Rectal smooth muscle tissue (tissue), 1 donor: ENCODE measurements at regions not wholly inside any gene's neighbourhood (a gene's known extent, or its start where the extent isn't known, plus 50 kb on each side); places are given as distances from the start of the nearest gene placed in this dataset.

Experiments
- H3K27ac ChIP-seq: one replicate; pipeline ENCODE4 v1.7.0; 2013; ENCODE audit warnings: low read depth, low read length, inconsistent platforms
- H3K27me3 ChIP-seq: one replicate; pipeline ENCODE4 v1.7.0; 2013; ENCODE audit warnings: low read length; ENCODE audit not compliant: control insufficient read depth, insufficient read depth
- H3K36me3 ChIP-seq: one replicate; pipeline ENCODE4 v1.7.0; 2013; ENCODE audit warnings: low read length; ENCODE audit not compliant: control insufficient read depth, insufficient read depth
- H3K4me1 ChIP-seq: one replicate; pipeline ENCODE4 v1.7.0; 2013; ENCODE audit warnings: low read length; ENCODE audit not compliant: control insufficient read depth, insufficient read depth
- H3K4me3 ChIP-seq: one replicate; pipeline ENCODE4 v1.7.0; 2013; ENCODE audit warnings: low read length
- H3K9ac ChIP-seq: one replicate; pipeline ENCODE4 v1.7.0; 2013; ENCODE audit warnings: low read length

GRCh38 chr3:43997316-43997715 lies 244.4 kb upstream of the TOPAZ1 start:
- no peak overlapping the region for H3K27ac ChIP-seq
- H3K9ac ChIP-seq, result no peak overlapping the region
- peaks cover 43% of the 10 kb centered on the region for H3K27me3 ChIP-seq
- H3K4me3 ChIP-seq, result peak overlapping the region; percentile 42
- H3K4me1 ChIP-seq, result peaks cover 2% of the 10 kb centered on the region
- no peaks in the 10 kb centered on the region for H3K36me3 ChIP-seq

DNA sequence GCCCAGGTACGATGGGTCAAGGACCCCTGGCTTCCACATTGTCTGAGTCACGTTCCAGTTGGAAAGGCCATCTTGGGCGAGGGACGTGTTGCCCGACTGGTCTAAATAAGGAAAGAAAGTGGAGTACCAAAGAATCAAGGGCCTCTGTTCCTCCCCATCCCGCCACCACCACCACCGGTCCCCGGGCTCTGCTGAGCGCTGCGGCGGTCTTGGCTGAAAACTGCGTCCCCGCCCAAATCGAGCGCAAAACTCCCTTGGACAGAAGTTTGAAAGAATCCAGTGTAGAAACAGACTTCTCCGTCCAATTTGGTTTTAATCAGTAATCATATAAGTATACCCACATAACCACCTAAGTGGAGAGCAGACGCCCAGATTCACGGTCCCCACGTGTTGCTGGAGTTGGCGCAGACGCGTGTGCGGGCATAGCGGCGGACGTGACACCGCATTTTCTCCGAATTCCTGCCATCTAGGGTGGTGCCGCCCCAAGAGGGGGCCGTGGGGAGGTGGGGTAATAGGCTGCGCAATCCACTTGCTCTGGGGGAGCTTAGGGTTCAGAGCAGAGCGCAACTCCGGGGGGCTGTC lies 243.8 kb upstream of the TOPAZ1 start:
- no peak overlapping the region for H3K27ac ChIP-seq
- peaks cover 43% of the 10 kb centered on the region for H3K27me3 ChIP-seq
- peak overlapping the region; percentile 30 for H3K4me3 ChIP-seq
- H3K9ac ChIP-seq, result no peak overlapping the region
- peaks cover 2% of the 10 kb centered on the region for H3K4me1 ChIP-seq
- no peaks in the 10 kb centered on the region for H3K36me3 ChIP-seq

GRCh38 chr3:43998370-43998835 lies 243.3 kb upstream of the TOPAZ1 start:
- Histone ChIP-seq H3K27ac (no peak overlapping the region), H3K4me1 (peaks cover 2% of the 10 kb centered on the region), H3K27me3 (peaks cover 43% of the 10 kb centered on the region), H3K36me3 (no peaks in the 10 kb centered on the region), H3K9ac (no peak overlapping the region), H3K4me3 (peak overlapping the region; percentile 57)

DNA sequence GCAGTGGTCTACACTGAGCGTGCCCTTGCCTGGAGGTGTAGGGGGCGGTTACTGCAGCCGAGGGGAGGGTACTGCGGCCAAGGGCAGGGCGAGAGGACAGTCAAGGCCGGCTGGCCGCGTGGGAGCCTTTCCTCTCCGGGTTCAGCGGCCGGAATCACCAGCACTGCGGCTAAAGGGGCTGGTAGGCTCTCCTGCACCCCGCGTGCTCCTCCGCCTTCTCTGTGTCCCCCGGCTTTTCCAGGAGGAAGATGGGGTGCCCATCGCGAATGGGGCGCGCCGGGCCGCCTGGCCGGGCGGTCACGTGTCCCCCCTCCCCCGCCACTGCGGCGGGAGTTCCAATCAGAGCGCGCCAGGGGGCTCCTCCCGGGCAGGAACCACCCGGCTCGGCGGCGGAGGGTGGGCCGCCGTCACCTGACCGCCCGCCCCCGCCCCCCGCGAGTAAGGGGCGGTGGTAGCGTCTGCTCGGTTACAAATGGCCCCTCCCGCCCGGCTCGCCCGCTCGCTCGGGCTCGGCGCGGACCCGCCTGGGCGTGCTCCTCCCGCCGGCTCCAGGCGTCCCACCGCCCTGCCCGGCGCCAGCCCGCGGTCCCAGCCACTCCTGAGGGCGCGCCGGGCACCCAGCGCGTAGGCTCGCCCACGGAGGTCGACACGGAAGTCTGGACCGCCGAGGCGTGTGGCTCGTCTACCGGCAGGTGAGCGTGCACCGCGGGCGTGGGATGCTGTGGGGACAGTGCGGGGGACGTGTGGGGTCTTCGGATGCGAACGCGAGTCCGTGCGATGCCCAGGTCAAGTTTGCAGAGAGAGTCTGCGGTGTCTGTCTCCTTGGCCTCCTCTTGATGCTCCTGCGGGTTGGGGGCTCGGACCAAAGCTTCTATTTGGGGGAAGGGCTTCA lies 242.6 kb upstream of the TOPAZ1 start:
- Histone ChIP-seq H3K27ac (no peak overlapping the region), H3K9ac (no peak overlapping the region), H3K4me1 (peaks cover 2% of the 10 kb centered on the region), H3K4me3 (peak overlapping the region; percentile 57), H3K36me3 (no peaks in the 10 kb centered on the region), H3K27me3 (peaks cover 43% of the 10 kb centered on the region)

- H3K9ac ChIP-seq, result no peak overlapping the region
- peaks cover 2% of the 10 kb centered on the region for H3K4me1 ChIP-seq
- H3K27me3 ChIP-seq, result peaks cover 39% of the 10 kb centered on the region
- no peaks in the 10 kb centered on the region for H3K36me3 ChIP-seq
- H3K27ac ChIP-seq, result no peak overlapping the region
- H3K4me3 ChIP-seq, result peak overlapping the region; percentile 57
Measured at GRCh38 chr3:43999728-44000319, 241.9 kb upstream of the TOPAZ1 start.

DNA sequence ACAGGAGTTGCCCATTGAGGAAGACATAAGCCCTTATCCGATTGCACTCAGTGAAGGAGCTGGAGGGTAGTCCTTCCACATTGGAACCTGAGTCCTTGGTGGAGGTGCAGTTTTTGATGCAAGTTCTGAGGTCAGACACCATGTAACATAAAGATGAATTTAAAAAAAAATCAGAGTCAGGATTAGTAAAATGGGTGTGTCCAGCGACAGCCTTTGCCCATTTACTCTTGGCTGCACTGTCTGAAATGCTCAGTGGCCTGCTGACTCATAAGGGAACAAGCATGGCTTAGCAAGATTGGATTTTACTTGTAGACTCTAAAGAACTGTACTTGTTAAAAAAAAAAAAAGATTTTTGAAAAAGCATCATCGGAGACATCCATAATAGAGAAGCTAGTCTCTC lies 241.1 kb upstream of the TOPAZ1 start:
- Histone ChIP-seq H3K4me1 (peaks cover 2% of the 10 kb centered on the region), H3K27me3 (peaks cover 36% of the 10 kb centered on the region), H3K4me3 (no peak overlapping the region), H3K36me3 (no peaks in the 10 kb centered on the region), H3K9ac (no peak overlapping the region), H3K27ac (no peak overlapping the region)

DNA sequence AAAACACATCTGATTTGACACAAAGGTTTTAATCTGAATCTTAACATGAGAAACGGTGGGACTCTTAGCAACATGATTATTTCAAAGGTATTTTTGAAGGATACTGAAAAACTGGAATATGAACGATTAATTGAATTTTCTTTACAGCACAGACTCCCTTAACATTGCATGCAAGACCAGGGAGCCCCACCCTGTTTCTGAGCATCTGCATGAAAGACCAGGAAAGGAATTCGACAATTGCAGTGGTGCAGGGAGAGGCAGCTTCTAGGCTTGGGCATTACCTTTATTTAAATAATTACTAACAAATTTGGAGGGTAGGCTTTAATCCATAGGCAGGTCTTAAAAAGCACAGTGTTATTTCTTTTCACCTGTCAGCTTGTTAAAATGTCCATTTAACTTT lies 240.6 kb upstream of the TOPAZ1 start:
- no peaks in the 10 kb centered on the region for H3K36me3 ChIP-seq
- H3K27ac ChIP-seq, result no peak overlapping the region
- H3K9ac ChIP-seq, result no peak overlapping the region
- no peak overlapping the region for H3K4me3 ChIP-seq
- H3K27me3 ChIP-seq, result peaks cover 31% of the 10 kb centered on the region
- peaks cover 2% of the 10 kb centered on the region for H3K4me1 ChIP-seq

- H3K4me3 ChIP-seq, result no peak overlapping the region
- H3K9ac ChIP-seq, result no peak overlapping the region
- H3K27me3 ChIP-seq, result peaks cover 10% of the 10 kb centered on the region
- no peaks in the 10 kb centered on the region for H3K4me1 ChIP-seq
- H3K36me3 ChIP-seq, result no peaks in the 10 kb centered on the region
- no peak overlapping the region for H3K27ac ChIP-seq
Measured at GRCh38 chr3:44003801-44004200, 237.9 kb upstream of the TOPAZ1 start.

GRCh38 chr3:44011680-44012079 lies 230.0 kb upstream of the TOPAZ1 start:
- Histone ChIP-seq H3K27me3 (no peaks in the 10 kb centered on the region), H3K27ac (no peak overlapping the region), H3K36me3 (no peaks in the 10 kb centered on the region), H3K4me1 (no peaks in the 10 kb centered on the region), H3K4me3 (no peak overlapping the region), H3K9ac (no peak overlapping the region)

GRCh38 chr3:44012160-44012899 lies 229.4 kb upstream of the TOPAZ1 start:
- H3K27me3 ChIP-seq, result no peaks in the 10 kb centered on the region
- H3K4me1 ChIP-seq, result no peaks in the 10 kb centered on the region
- H3K36me3 ChIP-seq, result no peaks in the 10 kb centered on the region
- H3K9ac ChIP-seq, result no peak overlapping the region
- no peak overlapping the region for H3K4me3 ChIP-seq
- H3K27ac ChIP-seq, result no peak overlapping the region

DNA sequence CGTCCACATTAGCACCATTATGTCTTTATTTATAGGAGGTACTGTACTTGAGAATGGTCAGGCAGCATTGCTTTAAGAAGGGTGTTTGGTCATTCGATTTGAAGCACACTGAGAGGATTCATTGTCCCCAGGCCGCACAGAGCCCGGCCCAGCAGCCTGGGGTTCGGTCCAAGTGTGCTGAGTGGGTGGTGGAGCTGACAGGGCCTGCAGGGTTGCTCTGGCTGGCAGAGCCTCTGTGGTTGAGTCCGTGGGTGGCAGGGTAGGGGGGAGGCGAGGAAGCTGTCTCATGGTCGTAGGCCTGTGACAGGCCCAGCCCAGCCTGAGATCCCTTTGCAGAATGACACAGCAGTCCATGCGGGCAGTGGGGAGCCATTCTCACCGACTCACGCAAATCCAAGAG lies 227.7 kb upstream of the TOPAZ1 start:
- H3K36me3 ChIP-seq, result no peaks in the 10 kb centered on the region
- H3K9ac ChIP-seq, result no peak overlapping the region
- no peaks in the 10 kb centered on the region for H3K27me3 ChIP-seq
- no peak overlapping the region for H3K4me3 ChIP-seq
- H3K27ac ChIP-seq, result no peak overlapping the region
- no peaks in the 10 kb centered on the region for H3K4me1 ChIP-seq

DNA sequence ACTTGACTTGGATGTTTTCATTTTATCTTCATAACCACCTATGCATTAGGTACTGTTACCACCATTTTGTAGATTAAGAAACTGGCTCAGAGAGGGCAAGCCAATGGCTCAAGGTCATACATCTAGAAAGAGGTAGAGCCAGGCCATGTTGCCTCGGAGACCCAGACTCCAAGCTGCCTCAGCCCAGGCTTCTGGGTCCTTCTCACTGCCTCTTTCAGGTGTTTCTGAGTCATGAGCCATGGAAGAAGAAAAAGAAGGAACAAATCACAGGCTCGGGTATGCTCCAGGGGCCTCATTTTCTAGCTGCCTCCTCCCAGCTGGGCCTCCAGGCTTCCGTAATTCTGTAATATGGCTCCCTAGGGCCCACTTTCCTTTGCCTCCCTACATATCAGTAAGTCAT lies 226.5 kb upstream of the TOPAZ1 start:
- Histone ChIP-seq H3K4me1 (no peaks in the 10 kb centered on the region), H3K27ac (no peak overlapping the region), H3K36me3 (no peaks in the 10 kb centered on the region), H3K4me3 (no peak overlapping the region), H3K9ac (no peak overlapping the region), H3K27me3 (no peaks in the 10 kb centered on the region)
